GM12878 (cell line): ENCODE measurements at regions not wholly inside any gene's neighbourhood (a gene's known extent, or its start where the extent isn't known, plus 50 kb on each side); places are given as distances from the start of the nearest gene placed in this dataset.

Source experiments
- ATAC-seq: fragments of 200-7000 bp; cut with Tn5 transposase; 3 replicates; pipeline ENCODE4 v1.9.1; 2020; ENCODE audit warnings: mild to moderate bottlenecking, moderate library complexity
- BruUV-seq: library from RNA; stranded (reverse); fragments of 400-500 nt; replicated peaks from 2 replicates; lab custom pipeline; 2021; lab: Mats Ljungman, UMichigan
- CTCF ChIA-PET: fragments of 300-600 bp; sonication (Branson Sonifier 250); formaldehyde crosslinking; extraction: SDS; loops from one replicate; lab custom pipeline; 2021; ENCODE audit warnings: inconsistent platforms; lab: Yijun Ruan, JAX
- POLR2A ChIA-PET: fragments of 350-600 bp; formaldehyde crosslinking; extraction: SDS; loops from one replicate; lab custom pipeline; 2021; ENCODE audit warnings: inconsistent platforms; lab: Charles Lee
- RAD21 ChIA-PET: fragments of 300-600 bp; sonication (Branson Sonifier 250); formaldehyde crosslinking; loops from one replicate; lab custom pipeline; 2023; ENCODE audit warnings: antibody characterized with exemption; ENCODE audit not compliant: unreplicated experiment; lab: Charles Lee
- SMC1A ChIA-PET: fragments of 300-600 bp; sonication (Branson Sonifier 250); formaldehyde crosslinking; loops from one replicate; lab custom pipeline; 2023; ENCODE audit not compliant: unreplicated experiment, uncharacterized antibody; lab: Charles Lee
- DNase-seq: peaks from one replicate; pipeline ENCODE4 v3.0.0-alpha.2; 2011; ENCODE audit warnings: low read depth, low spot score
- FAIRE-seq: peaks from 3 replicates; lab custom pipeline; 2011; peaks lifted over from hg19 to GRCh38; lab: Jason Lieb, UNC
- H2AFZ ChIP-seq: 2 replicates; pipeline ENCODE4 v1.6.0; 2011; ENCODE audit warnings: low read depth, low read length, control low read depth; ENCODE audit not compliant: control insufficient read depth
- H3K27ac ChIP-seq: 2 replicates; pipeline ENCODE4 v1.5.1; 2011; ENCODE audit warnings: control low read depth; ENCODE audit not compliant: control insufficient read depth, insufficient read depth
- H3K27me3 ChIP-seq, 2 experiments: replicated peaks in 1 of 2; 2 replicates each; pipeline versions ENCODE4 v1.6.0 to v1.6.1; 2011; ENCODE audit warnings: low read length in 1 of 2; ENCODE audit not compliant: control insufficient read depth in 2 of 2, insufficient read depth in 2 of 2
- H3K36me3 ChIP-seq, 2 experiments: 2 replicates each; pipeline ENCODE4 v1.5.1; 2011; ENCODE audit warnings: low read length in 1 of 2; ENCODE audit not compliant: control insufficient read depth in 2 of 2, insufficient read depth in 2 of 2
- H3K4me1 ChIP-seq: 2 replicates; pipeline ENCODE4 v1.6.1; 2011; ENCODE audit warnings: mild to moderate bottlenecking, low read length, moderate library complexity, mixed read lengths; ENCODE audit not compliant: control insufficient read depth, insufficient read depth
- H3K4me2 ChIP-seq: 2 replicates; pipeline ENCODE4 v1.6.0; 2011; ENCODE audit warnings: control low read depth; ENCODE audit not compliant: control insufficient read depth, insufficient read depth
- H3K4me3 ChIP-seq: fragments of 200-600 bp; sonication (generic); 2 replicates; pipeline ENCODE4 v1.5.1; 2016
- H3K79me2 ChIP-seq: 2 replicates; pipeline ENCODE4 v1.6.0; 2011; ENCODE audit warnings: low read length; ENCODE audit not compliant: control insufficient read depth, insufficient read depth
- H3K9ac ChIP-seq: 2 replicates; pipeline ENCODE4 v1.8.0; 2011; ENCODE audit warnings: low read length, control low read depth, mixed read lengths; ENCODE audit not compliant: control insufficient read depth, insufficient read depth
- H3K9me3 ChIP-seq: replicated peaks from 3 replicates; pipeline ENCODE4 v1.5.1; 2011; ENCODE audit warnings: mild to moderate bottlenecking, low read length; ENCODE audit not compliant: control insufficient read depth, insufficient read depth
- H4K20me1 ChIP-seq: 2 replicates; pipeline ENCODE4 v1.6.0; 2011; ENCODE audit not compliant: control insufficient read depth, insufficient read depth
- ATF2 ChIP-seq: IDR thresholded peaks from 2 replicates; pipeline ENCODE4 v1.6.1; 2012; ENCODE audit warnings: low read length, inconsistent platforms
- BCLAF1 ChIP-seq: fragments of 450-650 bp; IDR thresholded peaks from 2 replicates; pipeline ENCODE4 v1.6.1; 2017; ENCODE audit warnings: antibody characterized with exemption, mild to moderate bottlenecking, moderate library complexity
- IKZF2 ChIP-seq, 2 experiments: fragments of 450-650 bp; IDR thresholded peaks; 2 replicates each; pipeline ENCODE4 v1.6.1; 2017; ENCODE audit warnings: mild to moderate bottlenecking in 2 of 2, moderate library complexity in 2 of 2
- IRF3 ChIP-seq: fragments of 450-650 bp; IDR thresholded peaks from 2 replicates; pipeline ENCODE4 v1.6.1; 2014; ENCODE audit warnings: mild to moderate bottlenecking
- IRF4 ChIP-seq: IDR thresholded peaks from 2 replicates; pipeline ENCODE4 v1.6.1; 2011; ENCODE audit warnings: low read depth, low read length
- LARP7 ChIP-seq: fragments of 450-650 bp; IDR thresholded peaks from 2 replicates; pipeline ENCODE4 v1.6.1; 2017; ENCODE audit warnings: mild to moderate bottlenecking
- NKRF ChIP-seq: fragments of 450-650 bp; conservative IDR thresholded peaks from 2 replicates; pipeline ENCODE4 v1.6.1; 2017; ENCODE audit warnings: mild to moderate bottlenecking, moderate library complexity
- PML ChIP-seq: IDR thresholded peaks from 2 replicates; pipeline ENCODE4 v1.6.1; 2012; ENCODE audit warnings: low read length, inconsistent platforms
- RCOR1 ChIP-seq: conservative IDR thresholded peaks from 2 replicates; pipeline ENCODE4 v1.6.1; 2012; ENCODE audit warnings: low read depth, low read length, improper control_type of control experiment
- SIX5 ChIP-seq: IDR thresholded peaks from 2 replicates; pipeline ENCODE4 v1.6.1; 2011; ENCODE audit warnings: mild to moderate bottlenecking, low read depth, low read length, moderate library complexity; ENCODE audit not compliant: severe bottlenecking
- SKIL ChIP-seq: fragments of 450-650 bp; IDR thresholded peaks from 2 replicates; pipeline ENCODE4 v1.6.1; 2017; ENCODE audit warnings: mild to moderate bottlenecking, low read depth, inconsistent platforms; ENCODE audit not compliant: poor library complexity, severe bottlenecking
- WRNIP1 ChIP-seq: IDR thresholded peaks from 2 replicates; pipeline ENCODE4 v1.6.1; 2011; ENCODE audit warnings: low read depth, low read length, improper control_type of control experiment, borderline replicate concordance
- ZNF207 ChIP-seq: fragments of 450-650 bp; IDR thresholded peaks from 2 replicates; pipeline ENCODE4 v1.6.1; 2014; ENCODE audit warnings: antibody characterized with exemption, mild to moderate bottlenecking, borderline replicate concordance
- ZNF384 ChIP-seq: IDR thresholded peaks from 2 replicates; pipeline ENCODE4 v1.6.1; 2012; ENCODE audit warnings: low read depth, mild to moderate bottlenecking, low read length, improper control_type of control experiment, borderline replicate concordance
- in situ Hi-C: fragments of 300-500 bp; cut with MboI; formaldehyde crosslinking; loops from 9 replicates; pipeline ENCODE4 v1.14.3; 2018; ENCODE audit warnings: mixed read lengths
- intact Hi-C: fragments of 100-400 bp; cut with micrococcal nuclease; formaldehyde crosslinking; loops from one replicate; pipeline ENCODE4 v1.14.2; 2022; ENCODE audit not compliant: unreplicated experiment

- BruUV-seq: no TSS peak
These were observed 1923.4 kb upstream of the CDH9 start for GRCh38 chr5:28961816-28962215.

More at GRCh38 chr5:28961816-28962215, 1923.4 kb upstream of the CDH9 start:
- ChIA-PET SMC1A (no interaction called here), POLR2A (no interaction called here), CTCF (interaction anchor here (1.5 kb wide), 1 partner anchor 256 kb away, joined by 3 read pairs; no protein-coding TSS in a partner anchor), RAD21 (no interaction called here)
- Histone ChIP-seq H3K27me3 (no peaks in the 10 kb centered on the region), H3K4me1 (no peaks in the 10 kb centered on the region), H3K4me2 (no peak overlapping the region), H3K36me3 (no peaks in the 10 kb centered on the region), H3K27ac (no peak overlapping the region), H3K9ac (no peak overlapping the region), H3K9me3 (no peaks in the 10 kb centered on the region), H3K4me3 (no peak overlapping the region), H3K79me2 (no peaks in the 10 kb centered on the region), H2AFZ (no peak overlapping the region), H4K20me1 (no peaks in the 10 kb centered on the region)
- DNase-seq (no peak), FAIRE-seq (no peak), ATAC-seq (no peak)
- intact Hi-C loops: no loop called here
- TF ChIP-seq ATF2: no peak
- no peak for TF ChIP-seq ZNF207
- TF ChIP-seq SKIL: no peak
- TF ChIP-seq NKRF: no peak
- no peak for TF ChIP-seq IRF4
- no peak for TF ChIP-seq RCOR1
- TF ChIP-seq ZNF384: no peak
- TF ChIP-seq PML: no peak
- no peak for TF ChIP-seq WRNIP1
- TF ChIP-seq SIX5: no peak
- TF ChIP-seq BCLAF1: no peak
- TF ChIP-seq IRF3: no peak
- no peak for TF ChIP-seq IKZF2 (IDR thresholded peaks at IDR 0.05)
- no peak for TF ChIP-seq LARP7
- in situ Hi-C loops: no loop called here
